NT2/D1 (cell line): ENCODE measurements at regions not wholly inside any gene's neighbourhood (a gene's known extent, or its start where the extent isn't known, plus 50 kb on each side); places are given as distances from the start of the nearest gene placed in this dataset.

ENCODE experiments used
- DNase-seq: peaks from one replicate; pipeline ENCODE4 v3.0.0-alpha.2; 2011; ENCODE audit warnings: low read depth, low spot score
- H3K27me3 ChIP-seq: 2 replicates; pipeline ENCODE4 v1.6.0; 2011; ENCODE audit warnings: mild to moderate bottlenecking; ENCODE audit not compliant: insufficient read length, insufficient read depth
- H3K36me3 ChIP-seq: 2 replicates; pipeline ENCODE4 v1.6.1; 2011; ENCODE audit warnings: mild to moderate bottlenecking, low read length, mixed read lengths; ENCODE audit not compliant: insufficient read depth, insufficient read length
- H3K4me1 ChIP-seq: 2 replicates; pipeline ENCODE4 v1.5.1; 2011; ENCODE audit not compliant: insufficient read depth, insufficient read length
- H3K4me3 ChIP-seq: 2 replicates; pipeline ENCODE4 v1.5.1; 2011; ENCODE audit warnings: low read depth; ENCODE audit not compliant: insufficient read length
- H3K9ac ChIP-seq: 2 replicates; pipeline ENCODE4 v1.6.0; 2011; ENCODE audit warnings: low read depth; ENCODE audit not compliant: insufficient read length
- H3K9me3 ChIP-seq: 2 replicates; pipeline ENCODE4 v1.5.1; 2011; ENCODE audit warnings: mild to moderate bottlenecking, low read length; ENCODE audit not compliant: insufficient read depth
- SUZ12 ChIP-seq: IDR thresholded peaks from 2 replicates; pipeline ENCODE4 v1.6.1; 2011; ENCODE audit not compliant: insufficient read length, insufficient read depth; ENCODE audit errors: extremely low read depth
- YY1 ChIP-seq: IDR thresholded peaks from 2 replicates; pipeline ENCODE4 v1.6.1; 2011; ENCODE audit not compliant: insufficient read length, insufficient read depth
- ZNF274 ChIP-seq: IDR thresholded peaks from 2 replicates; pipeline ENCODE4 v1.6.1; 2011; ENCODE audit warnings: mild to moderate bottlenecking, low read depth, low read length

DNA sequence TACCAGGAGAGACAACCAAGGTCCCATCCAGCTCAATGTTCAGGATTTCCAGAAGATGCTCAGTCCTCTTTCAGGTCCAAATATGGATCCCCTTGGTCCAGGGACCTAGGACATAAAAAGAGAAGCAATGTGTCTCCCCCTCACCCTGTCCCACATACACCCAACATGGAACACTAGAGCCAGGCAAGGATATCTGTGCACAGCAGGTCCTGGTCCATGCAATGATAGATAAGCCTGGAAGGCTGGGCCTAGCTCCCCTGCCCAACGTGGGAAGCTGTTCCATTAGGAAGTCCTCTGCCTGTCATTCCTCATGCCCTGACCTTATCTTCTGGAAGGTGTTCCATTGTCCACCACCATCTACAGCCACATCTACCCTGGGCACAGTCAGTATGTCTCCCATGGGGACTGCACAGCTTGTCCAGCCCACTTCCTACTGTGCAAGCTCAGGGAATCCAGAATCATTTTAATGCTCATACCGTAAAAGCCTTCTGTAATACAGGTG is 1434.8 kb downstream of the TBC1D22A start:
- TF ChIP-seq YY1 (no peak), ZNF274 (no peak), SUZ12 (no peak)
- no peak overlapping the region for H3K4me3 ChIP-seq
- H3K9me3 ChIP-seq: no peaks in the 10 kb centered on the region
- H3K9ac ChIP-seq: no peak overlapping the region
- H3K4me1 ChIP-seq: peaks cover 6% of the 10 kb centered on the region
- no peaks in the 10 kb centered on the region for H3K36me3 ChIP-seq
- no peak for DNase-seq
- H3K27me3 ChIP-seq: no peaks in the 10 kb centered on the region

DNA sequence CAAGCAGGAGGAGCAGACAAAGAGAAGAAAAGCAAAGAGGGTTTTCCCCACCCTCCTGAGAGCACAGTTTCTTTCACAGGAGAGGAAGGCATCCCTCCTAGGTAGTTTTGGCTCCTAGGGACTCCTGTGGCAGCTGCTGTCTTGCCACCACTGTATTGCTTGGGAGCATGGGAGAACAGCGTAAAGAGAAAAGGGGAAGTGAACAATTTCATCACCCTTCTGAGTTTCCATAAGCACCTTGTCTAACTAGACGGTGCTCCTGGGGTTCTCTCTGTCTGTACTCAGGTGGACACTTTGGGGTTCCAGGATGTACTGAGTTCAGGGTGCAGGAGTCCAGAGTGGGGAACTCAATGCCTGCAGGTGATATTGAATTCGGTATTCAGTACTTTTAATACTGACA is 1430.5 kb downstream of the TBC1D22A start:
- H3K4me1 ChIP-seq: peaks cover 1% of the 10 kb centered on the region
- peaks cover 16% of the 10 kb centered on the region; the same call in 1 of the 2 replicates for H3K9me3 ChIP-seq
- no peak overlapping the region for H3K4me3 ChIP-seq
- no peaks in the 10 kb centered on the region for H3K36me3 ChIP-seq
- no peak for DNase-seq
- no peaks in the 10 kb centered on the region for H3K27me3 ChIP-seq
- no peak overlapping the region for H3K9ac ChIP-seq
- TF ChIP-seq YY1 (no peak), SUZ12 (no peak), ZNF274 (no peak)

DNA sequence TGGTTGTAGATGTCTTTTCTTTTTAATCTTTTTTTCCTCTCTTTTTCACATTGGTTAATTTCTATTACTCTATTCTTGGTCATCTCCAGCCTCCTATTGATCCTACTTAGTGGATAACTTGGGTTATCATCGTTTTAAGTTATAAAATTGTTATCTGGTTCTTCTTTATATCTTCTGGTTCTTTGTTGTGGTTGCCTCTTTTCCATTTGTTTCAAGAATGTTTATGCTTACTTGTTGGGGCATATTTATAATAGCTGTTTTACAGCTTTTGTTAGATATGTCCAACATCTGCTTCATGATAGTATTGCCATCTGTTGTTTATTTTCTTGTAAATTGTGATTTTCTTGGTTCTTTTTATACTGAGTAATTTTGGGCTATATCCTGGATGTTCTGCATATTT is 1429.6 kb downstream of the TBC1D22A start:
- Histone ChIP-seq H3K4me1 (peaks cover 4% of the 10 kb centered on the region), H3K4me3 (no peak overlapping the region), H3K9me3 (peaks cover 16% of the 10 kb centered on the region; the same call in 1 of the 2 replicates), H3K36me3 (no peaks in the 10 kb centered on the region), H3K27me3 (no peaks in the 10 kb centered on the region), H3K9ac (no peak overlapping the region)
- no peak for DNase-seq
- no peak for TF ChIP-seq SUZ12
- no peak for TF ChIP-seq ZNF274
- TF ChIP-seq YY1: no peak

DNA sequence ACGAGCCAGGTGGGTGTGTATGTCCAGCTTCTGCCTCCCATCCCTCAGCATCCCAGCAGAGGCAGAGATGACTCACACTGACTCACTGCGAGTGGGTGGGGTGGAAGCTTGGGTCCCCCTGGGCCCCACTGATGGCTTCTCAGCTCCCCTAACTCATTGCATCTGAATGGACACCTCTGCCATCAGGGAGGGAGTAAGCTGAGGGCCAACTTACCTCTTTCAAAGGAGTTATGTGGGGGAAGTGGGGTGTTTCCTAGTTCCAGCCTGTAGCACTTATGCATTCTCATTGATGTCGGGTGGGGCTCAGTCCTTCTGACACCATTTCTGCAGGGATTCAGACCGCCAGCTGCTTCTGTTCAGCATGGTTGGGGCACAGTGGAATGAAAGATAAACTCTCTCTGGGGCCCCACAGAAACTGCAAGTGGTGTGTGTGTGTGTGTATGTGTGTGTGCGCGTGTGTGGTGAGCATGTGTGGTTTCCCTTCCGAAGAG is 1425.8 kb downstream of the TBC1D22A start:
- Histone ChIP-seq H3K36me3 (no peaks in the 10 kb centered on the region), H3K9ac (no peak overlapping the region), H3K27me3 (no peaks in the 10 kb centered on the region), H3K4me3 (no peak overlapping the region), H3K9me3 (peaks cover 16% of the 10 kb centered on the region; the same call in 1 of the 2 replicates), H3K4me1 (peaks cover 6% of the 10 kb centered on the region)
- peak; percentile 22 for DNase-seq
- no peak for TF ChIP-seq YY1
- no peak for TF ChIP-seq ZNF274
- no peak for TF ChIP-seq SUZ12

DNA sequence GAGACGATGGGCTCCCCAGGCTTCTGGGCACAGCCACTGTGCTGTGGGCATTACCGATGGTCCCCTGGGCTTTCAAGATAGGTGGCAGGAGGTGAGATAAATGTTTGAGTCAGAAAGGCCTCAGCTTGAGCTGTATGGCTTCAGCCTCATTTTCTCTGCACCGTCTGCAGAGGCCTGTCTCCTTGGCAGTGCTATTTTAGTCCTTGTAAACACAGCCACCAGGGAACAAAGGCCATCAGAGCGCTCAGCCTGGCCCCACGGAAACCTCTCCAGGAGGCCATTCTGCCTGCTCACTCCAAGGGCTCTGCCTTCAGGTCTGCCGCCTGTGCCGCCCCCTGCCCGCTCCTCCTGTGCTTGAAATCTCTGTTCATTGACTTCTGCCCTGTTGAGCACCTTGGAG is 1424.9 kb downstream of the TBC1D22A start:
- Histone ChIP-seq H3K27me3 (no peaks in the 10 kb centered on the region), H3K4me3 (no peak overlapping the region), H3K9ac (peak overlapping the region; percentile 18), H3K4me1 (peaks cover 4% of the 10 kb centered on the region), H3K36me3 (no peaks in the 10 kb centered on the region), H3K9me3 (peaks cover 16% of the 10 kb centered on the region; the same call in 1 of the 2 replicates)
- no peak for TF ChIP-seq ZNF274
- TF ChIP-seq YY1: no peak
- TF ChIP-seq SUZ12: no peak
- DNase-seq: no peak

DNA sequence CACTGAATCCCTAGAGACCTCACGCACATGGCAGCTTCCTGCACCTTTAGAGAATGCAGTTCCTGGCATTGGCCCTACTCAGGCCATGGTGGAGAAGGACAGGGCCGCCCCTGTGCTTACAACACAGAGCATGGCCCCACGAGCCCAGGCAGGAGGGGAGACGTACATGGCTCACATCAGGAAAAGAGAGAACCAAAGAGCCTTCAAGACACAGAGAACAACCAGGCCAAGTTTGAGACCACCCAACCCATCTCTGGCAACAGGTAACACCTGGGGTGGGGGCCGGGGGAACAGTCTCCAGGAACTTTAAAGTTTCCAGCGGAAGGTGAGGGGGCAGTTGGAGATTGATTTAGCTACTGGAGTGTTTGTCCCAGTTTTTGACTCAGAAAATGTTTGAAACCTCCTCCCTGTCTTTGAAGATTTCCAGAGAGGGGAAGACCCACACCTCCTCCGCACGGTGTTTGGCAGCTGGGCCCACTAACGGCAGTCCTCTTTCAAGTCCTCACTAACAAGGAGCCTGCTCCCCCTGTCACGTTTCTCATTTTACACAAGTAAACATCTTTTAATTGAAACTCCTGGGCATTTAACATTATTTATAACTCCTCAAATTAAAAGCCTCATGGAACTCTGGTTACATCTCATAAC is 1423.8 kb downstream of the TBC1D22A start:
- Histone ChIP-seq H3K9me3 (peaks cover 13% of the 10 kb centered on the region; the same call in 1 of the 2 replicates), H3K9ac (no peak overlapping the region), H3K36me3 (no peaks in the 10 kb centered on the region), H3K4me1 (peaks cover 4% of the 10 kb centered on the region), H3K27me3 (no peaks in the 10 kb centered on the region), H3K4me3 (no peak overlapping the region)
- TF ChIP-seq YY1: no peak
- no peak for TF ChIP-seq SUZ12
- no peak for TF ChIP-seq ZNF274
- no peak for DNase-seq

DNA sequence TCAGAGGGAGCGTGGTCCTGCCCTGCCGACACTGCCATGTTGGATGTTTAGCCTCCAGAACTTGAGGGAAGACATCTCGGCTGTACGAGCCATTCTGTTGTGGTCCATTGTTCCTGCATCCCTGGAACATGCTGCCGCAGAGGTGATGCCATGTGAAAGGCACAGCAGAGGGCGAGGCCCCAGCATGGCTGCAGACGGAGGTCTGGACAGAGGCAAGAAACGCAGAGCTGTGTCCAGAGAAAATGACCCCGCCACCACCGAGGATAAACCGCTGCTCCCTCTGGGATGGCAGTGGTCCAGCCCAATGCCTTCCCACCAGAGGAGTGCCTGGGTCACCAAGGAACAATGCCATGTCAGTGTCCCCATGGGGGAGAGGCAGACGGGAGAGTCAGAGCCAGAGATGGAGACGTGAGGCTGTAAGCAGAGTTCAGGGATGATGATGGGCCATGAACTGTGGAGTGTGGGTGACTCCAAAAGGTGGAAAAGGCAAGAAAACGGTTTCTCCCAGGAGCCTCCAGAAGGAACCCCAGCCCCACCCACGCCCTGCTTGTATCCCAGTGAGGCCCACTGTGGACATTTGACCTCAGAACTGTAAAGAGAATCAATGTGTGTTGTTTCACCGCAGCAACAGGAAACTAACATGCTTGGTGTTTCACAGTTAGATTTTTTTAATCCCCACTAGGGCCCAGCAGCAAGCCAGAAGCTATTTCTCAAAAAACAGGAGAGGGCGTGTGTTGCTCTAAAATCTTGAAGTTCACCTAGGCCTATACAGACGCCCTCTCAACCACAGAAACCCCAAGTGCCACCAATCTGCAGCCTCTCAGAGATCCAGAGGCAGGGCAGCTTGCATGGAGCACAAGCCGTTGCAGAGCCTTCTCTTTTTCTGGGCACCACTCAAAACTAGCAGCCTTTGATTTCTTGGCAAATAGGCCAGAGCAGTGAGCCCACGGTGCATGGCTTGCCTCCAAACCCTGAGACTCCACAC is 1422.9 kb downstream of the TBC1D22A start:
- Histone ChIP-seq H3K4me3 (no peak overlapping the region), H3K36me3 (no peaks in the 10 kb centered on the region), H3K9me3 (peaks cover 5% of the 10 kb centered on the region; the same call in 1 of the 2 replicates), H3K4me1 (peaks cover 4% of the 10 kb centered on the region), H3K9ac (no peak overlapping the region), H3K27me3 (no peaks in the 10 kb centered on the region)
- TF ChIP-seq YY1 (no peak), SUZ12 (no peak), ZNF274 (no peak)
- no peak for DNase-seq
